Panc1 (cell line): ENCODE measurements at regions not wholly inside any gene's neighbourhood (a gene's known extent, or its start where the extent isn't known, plus 50 kb on each side); places are given as distances from the start of the nearest gene placed in this dataset.

Experiments used
- POLR2AphosphoS5 ChIP-seq: IDR thresholded peaks from 2 replicates; pipeline ENCODE4 v1.6.1; 2012; ENCODE audit warnings: mild to moderate bottlenecking, low read depth, low read length, moderate library complexity
- SIN3A ChIP-seq: IDR thresholded peaks from 2 replicates; pipeline ENCODE4 v1.6.1; 2012; ENCODE audit warnings: low read depth, mild to moderate bottlenecking, low read length, moderate library complexity, borderline replicate concordance; ENCODE audit not compliant: insufficient read depth
- TCF7L2 ChIP-seq: IDR thresholded peaks from 2 replicates; pipeline ENCODE4 v1.6.1; 2011; ENCODE audit warnings: mild to moderate bottlenecking, low read depth, low read length, inconsistent platforms
- TF ChIP-seq, protein P1 (sequence below): fragments of 450-650 bp; IDR thresholded peaks from 2 replicates; pipeline ENCODE4 v1.5.1; 2017; ENCODE audit warnings: mild to moderate bottlenecking
- TF ChIP-seq, protein P2 (sequence below), 2 experiments: IDR thresholded peaks; 2 replicates each; pipeline ENCODE4 v1.6.1; 2011 to 2012; ENCODE audit warnings: low read depth in 2 of 2, control low read depth in 1 of 2, low read length in 1 of 2, mild to moderate bottlenecking in 1 of 2, moderate library complexity in 1 of 2; ENCODE audit not compliant: insufficient read depth in 1 of 2

DNA sequence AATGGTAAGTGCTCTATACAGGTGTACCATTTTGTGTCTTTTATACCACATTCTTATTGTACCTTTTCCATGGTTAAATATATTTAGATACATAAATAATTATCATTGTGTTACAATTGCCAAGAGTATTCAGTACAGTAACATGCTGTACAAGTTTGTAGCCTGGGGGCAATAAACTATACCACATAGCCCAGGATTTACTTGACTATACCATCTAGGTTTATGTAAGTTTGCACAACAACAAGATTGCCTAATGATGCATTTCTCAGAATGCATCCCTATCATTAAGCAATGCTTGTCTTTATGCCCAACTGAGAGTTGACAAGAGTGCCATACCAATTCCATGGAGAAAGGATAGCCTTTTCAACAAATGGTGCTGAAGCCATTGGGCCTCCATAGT, 136.7 kb upstream of the PJA2 start:
- TF ChIP-seq, protein P1, sequence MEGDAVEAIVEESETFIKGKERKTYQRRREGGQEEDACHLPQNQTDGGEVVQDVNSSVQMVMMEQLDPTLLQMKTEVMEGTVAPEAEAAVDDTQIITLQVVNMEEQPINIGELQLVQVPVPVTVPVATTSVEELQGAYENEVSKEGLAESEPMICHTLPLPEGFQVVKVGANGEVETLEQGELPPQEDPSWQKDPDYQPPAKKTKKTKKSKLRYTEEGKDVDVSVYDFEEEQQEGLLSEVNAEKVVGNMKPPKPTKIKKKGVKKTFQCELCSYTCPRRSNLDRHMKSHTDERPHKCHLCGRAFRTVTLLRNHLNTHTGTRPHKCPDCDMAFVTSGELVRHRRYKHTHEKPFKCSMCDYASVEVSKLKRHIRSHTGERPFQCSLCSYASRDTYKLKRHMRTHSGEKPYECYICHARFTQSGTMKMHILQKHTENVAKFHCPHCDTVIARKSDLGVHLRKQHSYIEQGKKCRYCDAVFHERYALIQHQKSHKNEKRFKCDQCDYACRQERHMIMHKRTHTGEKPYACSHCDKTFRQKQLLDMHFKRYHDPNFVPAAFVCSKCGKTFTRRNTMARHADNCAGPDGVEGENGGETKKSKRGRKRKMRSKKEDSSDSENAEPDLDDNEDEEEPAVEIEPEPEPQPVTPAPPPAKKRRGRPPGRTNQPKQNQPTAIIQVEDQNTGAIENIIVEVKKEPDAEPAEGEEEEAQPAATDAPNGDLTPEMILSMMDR = no peak
- TF ChIP-seq POLR2AphosphoS5 (no peak), SIN3A (no peak), TCF7L2 (no peak)
- TF ChIP-seq, protein P2, sequence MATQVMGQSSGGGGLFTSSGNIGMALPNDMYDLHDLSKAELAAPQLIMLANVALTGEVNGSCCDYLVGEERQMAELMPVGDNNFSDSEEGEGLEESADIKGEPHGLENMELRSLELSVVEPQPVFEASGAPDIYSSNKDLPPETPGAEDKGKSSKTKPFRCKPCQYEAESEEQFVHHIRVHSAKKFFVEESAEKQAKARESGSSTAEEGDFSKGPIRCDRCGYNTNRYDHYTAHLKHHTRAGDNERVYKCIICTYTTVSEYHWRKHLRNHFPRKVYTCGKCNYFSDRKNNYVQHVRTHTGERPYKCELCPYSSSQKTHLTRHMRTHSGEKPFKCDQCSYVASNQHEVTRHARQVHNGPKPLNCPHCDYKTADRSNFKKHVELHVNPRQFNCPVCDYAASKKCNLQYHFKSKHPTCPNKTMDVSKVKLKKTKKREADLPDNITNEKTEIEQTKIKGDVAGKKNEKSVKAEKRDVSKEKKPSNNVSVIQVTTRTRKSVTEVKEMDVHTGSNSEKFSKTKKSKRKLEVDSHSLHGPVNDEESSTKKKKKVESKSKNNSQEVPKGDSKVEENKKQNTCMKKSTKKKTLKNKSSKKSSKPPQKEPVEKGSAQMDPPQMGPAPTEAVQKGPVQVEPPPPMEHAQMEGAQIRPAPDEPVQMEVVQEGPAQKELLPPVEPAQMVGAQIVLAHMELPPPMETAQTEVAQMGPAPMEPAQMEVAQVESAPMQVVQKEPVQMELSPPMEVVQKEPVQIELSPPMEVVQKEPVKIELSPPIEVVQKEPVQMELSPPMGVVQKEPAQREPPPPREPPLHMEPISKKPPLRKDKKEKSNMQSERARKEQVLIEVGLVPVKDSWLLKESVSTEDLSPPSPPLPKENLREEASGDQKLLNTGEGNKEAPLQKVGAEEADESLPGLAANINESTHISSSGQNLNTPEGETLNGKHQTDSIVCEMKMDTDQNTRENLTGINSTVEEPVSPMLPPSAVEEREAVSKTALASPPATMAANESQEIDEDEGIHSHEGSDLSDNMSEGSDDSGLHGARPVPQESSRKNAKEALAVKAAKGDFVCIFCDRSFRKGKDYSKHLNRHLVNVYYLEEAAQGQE (IDR thresholded peaks at IDR 0.05; ENCODE audit: insufficient read depth in 1 of 2, low read depth in 2 of 2, low read length in 1 of 2) = no peak
